Nephron (organoid): ENCODE measurements at regions not wholly inside any gene's neighbourhood (a gene's known extent, or its start where the extent isn't known, plus 50 kb on each side); places are given as distances from the start of the nearest gene placed in this dataset.

Source experiments
- H3K27ac Mint-ChIP-seq, 3 experiments: 2 replicates each; pipeline ENCODE4 v1.8.0; 2020; ENCODE audit warnings: mixed read lengths in 3 of 3, mild to moderate bottlenecking in 2 of 3, moderate library complexity in 1 of 3
- H3K27me3 Mint-ChIP-seq: 2 replicates; pipeline ENCODE4 v1.8.0; 2021; ENCODE audit warnings: low read depth, mild to moderate bottlenecking, moderate library complexity, mixed read lengths
- H3K36me3 Mint-ChIP-seq: 2 replicates; pipeline ENCODE4 v1.8.0; 2020; ENCODE audit warnings: low read depth, mixed read lengths
- H3K4me1 Mint-ChIP-seq: 2 replicates; pipeline ENCODE4 v1.8.0; 2020; ENCODE audit warnings: mixed read lengths
- H3K4me3 Mint-ChIP-seq, 3 experiments: 2 replicates each; pipeline ENCODE4 v1.8.0; 2020; ENCODE audit warnings: mild to moderate bottlenecking in 3 of 3, mixed read lengths in 3 of 3, moderate library complexity in 2 of 3
- H3K9me3 Mint-ChIP-seq: 2 replicates; pipeline ENCODE4 v1.8.0; 2020; ENCODE audit warnings: mixed read lengths
- TF ChIP-seq, protein P1 (sequence below), 3 experiments: fragments of 200-600 bp; sonication (generic); IDR thresholded peaks; one replicate each; pipeline ENCODE4 v1.5.0; 2021; ENCODE audit warnings: antibody characterized with exemption in 3 of 3; ENCODE audit not compliant: unreplicated experiment in 3 of 3

DNA sequence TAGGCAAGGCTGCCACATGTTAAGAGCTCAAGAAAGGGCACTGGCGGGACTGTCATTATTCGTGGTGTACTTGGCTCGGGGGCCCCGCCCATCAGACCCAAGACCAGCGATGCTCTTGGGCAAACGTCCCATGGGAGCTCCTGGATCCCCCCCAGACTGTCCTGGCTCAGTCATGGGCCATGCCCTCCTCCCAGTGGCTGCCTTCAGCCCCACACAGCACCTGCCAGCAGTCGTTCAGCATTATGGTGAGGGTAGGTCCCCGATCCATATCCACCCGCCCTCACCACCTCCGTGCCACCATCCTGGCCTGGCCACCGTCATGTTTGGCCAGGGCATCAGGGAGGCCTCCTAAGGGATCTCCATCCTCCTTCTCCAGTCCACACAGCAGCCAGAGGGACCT is 51.4 kb upstream of the IQSEC1 start:
- Mint-ChIP-seq H3K27ac (no peak overlapping the region), H3K4me3 (no peak overlapping the region), H3K36me3 (no peaks in the 10 kb centered on the region), H3K4me1 (peaks cover 7% of the 10 kb centered on the region), H3K27me3 (peaks cover 17% of the 10 kb centered on the region), H3K9me3 (no peaks in the 10 kb centered on the region)
- TF ChIP-seq, protein P1, sequence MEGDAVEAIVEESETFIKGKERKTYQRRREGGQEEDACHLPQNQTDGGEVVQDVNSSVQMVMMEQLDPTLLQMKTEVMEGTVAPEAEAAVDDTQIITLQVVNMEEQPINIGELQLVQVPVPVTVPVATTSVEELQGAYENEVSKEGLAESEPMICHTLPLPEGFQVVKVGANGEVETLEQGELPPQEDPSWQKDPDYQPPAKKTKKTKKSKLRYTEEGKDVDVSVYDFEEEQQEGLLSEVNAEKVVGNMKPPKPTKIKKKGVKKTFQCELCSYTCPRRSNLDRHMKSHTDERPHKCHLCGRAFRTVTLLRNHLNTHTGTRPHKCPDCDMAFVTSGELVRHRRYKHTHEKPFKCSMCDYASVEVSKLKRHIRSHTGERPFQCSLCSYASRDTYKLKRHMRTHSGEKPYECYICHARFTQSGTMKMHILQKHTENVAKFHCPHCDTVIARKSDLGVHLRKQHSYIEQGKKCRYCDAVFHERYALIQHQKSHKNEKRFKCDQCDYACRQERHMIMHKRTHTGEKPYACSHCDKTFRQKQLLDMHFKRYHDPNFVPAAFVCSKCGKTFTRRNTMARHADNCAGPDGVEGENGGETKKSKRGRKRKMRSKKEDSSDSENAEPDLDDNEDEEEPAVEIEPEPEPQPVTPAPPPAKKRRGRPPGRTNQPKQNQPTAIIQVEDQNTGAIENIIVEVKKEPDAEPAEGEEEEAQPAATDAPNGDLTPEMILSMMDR (IDR thresholded peaks at IDR 0.05; ENCODE audit: unreplicated experiment in 3 of 3): no peak

DNA sequence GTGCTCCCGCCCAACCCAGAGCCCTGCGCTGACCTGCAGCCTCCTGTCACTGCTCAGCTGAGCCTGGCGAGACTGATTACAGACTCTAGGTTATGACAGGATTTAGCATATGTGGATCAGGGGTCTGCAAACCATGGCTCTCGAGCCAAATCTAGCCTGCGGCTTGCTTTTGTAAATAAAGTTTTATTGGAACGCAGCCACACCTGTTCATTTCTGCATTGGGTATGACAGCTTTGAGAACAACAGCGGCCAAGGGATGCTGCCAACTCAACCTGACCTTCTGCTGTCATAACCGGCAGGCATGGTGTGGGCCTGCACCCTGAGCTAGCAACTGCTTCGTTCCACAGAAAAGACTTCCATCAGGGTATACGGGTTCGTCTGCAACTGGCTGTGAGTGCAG is 50.5 kb upstream of the IQSEC1 start:
- H3K4me1 Mint-ChIP-seq: peaks cover 7% of the 10 kb centered on the region
- H3K9me3 Mint-ChIP-seq: no peaks in the 10 kb centered on the region
- TF ChIP-seq, protein P1 (IDR thresholded peaks at IDR 0.05; ENCODE audit: unreplicated experiment in 3 of 3): no peak
- H3K36me3 Mint-ChIP-seq: no peaks in the 10 kb centered on the region
- peaks cover 20% of the 10 kb centered on the region for H3K27me3 Mint-ChIP-seq
- H3K27ac Mint-ChIP-seq: no peak overlapping the region
- no peak overlapping the region for H3K4me3 Mint-ChIP-seq

DNA sequence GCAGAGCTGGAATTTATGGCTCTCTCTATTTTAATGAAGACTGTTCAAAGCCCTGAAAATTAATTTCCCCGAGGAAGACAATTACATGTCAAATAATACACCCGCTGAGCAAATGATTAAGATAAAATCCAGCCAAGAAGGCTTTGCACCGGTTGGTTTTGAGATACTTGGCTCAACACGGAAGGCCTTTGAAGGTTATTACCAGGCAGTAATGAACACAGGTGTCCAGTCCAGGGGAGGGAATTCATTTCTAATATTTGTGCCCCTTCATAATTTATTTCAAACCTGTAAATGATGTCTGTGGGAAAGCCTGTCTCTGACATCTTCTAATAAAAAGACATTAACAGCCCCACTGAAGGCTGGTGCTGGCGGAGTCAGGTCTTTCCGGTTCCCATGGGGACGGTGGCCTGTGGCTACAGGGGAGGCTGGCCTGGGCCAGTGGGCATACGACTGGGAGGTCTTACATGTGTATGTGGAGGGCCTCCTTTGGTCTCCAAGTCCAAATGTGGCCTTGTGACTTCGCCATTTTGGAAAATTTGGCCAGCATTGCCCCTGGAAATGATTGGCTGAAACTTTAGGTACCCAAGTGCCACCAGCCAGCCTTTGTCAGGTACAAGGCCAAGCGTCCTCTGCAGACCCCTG is 49.9 kb upstream of the IQSEC1 start:
- TF ChIP-seq, protein P1 (IDR thresholded peaks at IDR 0.05; ENCODE audit: unreplicated experiment in 3 of 3): no peak
- Mint-ChIP-seq H3K9me3 (no peaks in the 10 kb centered on the region), H3K4me3 (no peak overlapping the region), H3K27me3 (peaks cover 20% of the 10 kb centered on the region), H3K36me3 (no peaks in the 10 kb centered on the region), H3K27ac (no peak overlapping the region), H3K4me1 (peaks cover 7% of the 10 kb centered on the region)
